SK-N-SH (cell line): ENCODE measurements at regions not wholly inside any gene's neighbourhood (a gene's known extent, or its start where the extent isn't known, plus 50 kb on each side); places are given as distances from the start of the nearest gene placed in this dataset.
A peak's percentile ranks its signal among the peaks of the same experiment; 100 is the strongest.

Source experiments
- CTCF ChIA-PET: fragments of 300-600, 350-600 bp; formaldehyde crosslinking; extraction: SDS; loops from one replicate; lab custom pipeline; 2021; lab: Yijun Ruan, JAX
- POLR2A ChIA-PET: fragments of 350-600 bp; sonication (Branson Sonifier 250); formaldehyde crosslinking; extraction: SDS; loops from one replicate; lab custom pipeline; 2020; ENCODE audit warnings: antibody characterized with exemption, inconsistent platforms; lab: Yijun Ruan, JAX
- DNase-seq: peaks from one replicate; pipeline ENCODE4 v3.0.0; 2012
- H2AFZ ChIP-seq: fragments of 200-600 bp; sonication (generic); 2 replicates; pipeline ENCODE4 v1.8.1; 2016; ENCODE audit warnings: antibody characterized with exemption, mild to moderate bottlenecking, low read depth
- H3F3A ChIP-seq: fragments of 200-600 bp; sonication (generic); replicated peaks from 2 replicates; pipeline ENCODE3; 2016; ENCODE audit warnings: antibody characterized with exemption, mild to moderate bottlenecking; ENCODE audit not compliant: insufficient read depth
- H3K27ac ChIP-seq, 2 experiments: fragments of 200-500 bp in 1 of 2; fragments of 200-600 bp in 1 of 2; sonication (Bioruptor generic) in 1 of 2; sonication (generic), shearing (Covaris generic) in 1 of 2; 2 replicates each; pipeline versions ENCODE4 v1.5.1 to v1.6.1; 2014 to 2016; ENCODE audit warnings: low read depth in 2 of 2, inconsistent platforms in 1 of 2, low read length in 1 of 2, mild to moderate bottlenecking in 1 of 2, mixed read lengths in 1 of 2
- H3K27me3 ChIP-seq: fragments of 200-600 bp; sonication (generic), shearing (Covaris generic); 2 replicates; pipeline ENCODE4 v1.6.1; 2016; ENCODE audit warnings: mixed run types; ENCODE audit not compliant: insufficient read depth
- H3K36me3 ChIP-seq, 2 experiments: fragments of 200-500 bp in 1 of 2; fragments of 200-600 bp in 1 of 2; sonication (Bioruptor generic) in 1 of 2; sonication (generic) in 1 of 2; replicated peaks in 1 of 2; 2 replicates each; pipeline versions ENCODE3 to v1.5.1; 2014 to 2016; ENCODE audit warnings: low read length in 1 of 2, mild to moderate bottlenecking in 1 of 2; ENCODE audit not compliant: insufficient read depth in 2 of 2, control insufficient read depth in 1 of 2
- H3K4me1 ChIP-seq, 2 experiments: fragments of 200-500 bp in 1 of 2; fragments of 200-600 bp in 1 of 2; sonication (Bioruptor generic) in 1 of 2; sonication (generic), shearing (Covaris generic) in 1 of 2; 2 replicates each; pipeline versions ENCODE4 v1.5.1 to v1.6.1; 2014 to 2016; ENCODE audit warnings: low read depth in 1 of 2, low read length in 1 of 2, mixed run types in 1 of 2; ENCODE audit not compliant: insufficient read depth in 2 of 2, control insufficient read depth in 1 of 2
- H3K4me2 ChIP-seq: fragments of 200-600 bp; sonication (generic), shearing (Covaris generic); 2 replicates; pipeline ENCODE4 v1.6.1; 2017; ENCODE audit warnings: mixed run types
- H3K4me3 ChIP-seq, 2 experiments: fragments of 200-500 bp in 1 of 2; fragments of 200-600 bp in 1 of 2; sonication (Bioruptor generic) in 1 of 2; sonication (generic), shearing (Covaris generic) in 1 of 2; 2 replicates each; pipeline versions ENCODE4 v1.5.1 to v1.8.1; 2014 to 2016; ENCODE audit warnings: low read depth in 2 of 2, inconsistent platforms in 1 of 2, low read length in 1 of 2, mild to moderate bottlenecking in 1 of 2, mixed read lengths in 1 of 2, moderate library complexity in 1 of 2
- H3K79me2 ChIP-seq: fragments of 200-600 bp; sonication (generic); 2 replicates; pipeline ENCODE4 v1.8.1; 2017; ENCODE audit warnings: mild to moderate bottlenecking; ENCODE audit not compliant: insufficient read depth
- H3K9ac ChIP-seq: fragments of 200-600 bp; sonication (generic); 2 replicates; pipeline ENCODE4 v1.6.1; 2017; ENCODE audit warnings: mixed run types
- H3K9me2 ChIP-seq: fragments of 200-600 bp; sonication (generic); 2 replicates; pipeline ENCODE4 v1.6.1; 2017; ENCODE audit warnings: mixed run types
- H3K9me3 ChIP-seq: fragments of 200-600 bp; sonication (generic); 2 replicates; pipeline ENCODE4 v1.6.1; 2017; ENCODE audit warnings: mixed run types, mild to moderate bottlenecking, moderate library complexity
- H4K20me1 ChIP-seq: fragments of 200-600 bp; sonication (generic); 2 replicates; pipeline ENCODE4 v1.6.1; 2017; ENCODE audit warnings: mild to moderate bottlenecking, mixed run types; ENCODE audit not compliant: insufficient read depth
- CHD2 ChIP-seq: fragments of 150-350 bp; IDR thresholded peaks from 2 replicates; pipeline ENCODE4 v1.6.1; 2018; ENCODE audit warnings: low read length; ENCODE audit not compliant: partially characterized antibody
- EP300 ChIP-seq, 2 experiments: IDR thresholded peaks; 2 replicates each; pipeline versions ENCODE4 v1.4.0 to v1.6.1; 2012; ENCODE audit warnings: borderline replicate concordance in 1 of 2, low read depth in 1 of 2, low read length in 1 of 2
- EZH2phosphoT487 ChIP-seq: fragments of 200-600 bp; sonication (generic); IDR thresholded peaks from 2 replicates; pipeline ENCODE4 v1.6.1; 2017; ENCODE audit warnings: low read depth, mixed run types, mild to moderate bottlenecking, antibody characterized with exemption, moderate library complexity, borderline replicate concordance
- JUND ChIP-seq: IDR thresholded peaks from 2 replicates; pipeline ENCODE4 v1.4.0; 2012
- NFIC ChIP-seq: IDR thresholded peaks from 2 replicates; pipeline ENCODE4 v1.4.0; 2012; ENCODE audit warnings: borderline replicate concordance
- NRF1 ChIP-seq: IDR thresholded peaks from 2 replicates; pipeline ENCODE4 v1.6.1; 2012; ENCODE audit warnings: low read depth, mild to moderate bottlenecking, low read length
- RAD21 ChIP-seq: IDR thresholded peaks from 2 replicates; pipeline ENCODE4 v1.6.1; 2012; ENCODE audit warnings: mild to moderate bottlenecking, low read length
- RFX5 ChIP-seq: IDR thresholded peaks from 2 replicates; pipeline ENCODE4 v1.6.1; 2012; ENCODE audit warnings: mild to moderate bottlenecking, improper control_type of control experiment, low read length
- RXRA ChIP-seq: IDR thresholded peaks from 2 replicates; pipeline ENCODE4 v1.4.0; 2012; ENCODE audit warnings: low read depth, mild to moderate bottlenecking, borderline replicate concordance
- TAF1 ChIP-seq: IDR thresholded peaks from 2 replicates; pipeline ENCODE4 v1.6.1; 2012; ENCODE audit warnings: low read depth, mild to moderate bottlenecking, low read length, moderate library complexity, borderline replicate concordance
- TCF12 ChIP-seq: IDR thresholded peaks from 2 replicates; pipeline ENCODE4 v1.4.0; 2012
- TEAD4 ChIP-seq: IDR thresholded peaks from 2 replicates; pipeline ENCODE4 v1.4.0; 2012; ENCODE audit warnings: mild to moderate bottlenecking, borderline replicate concordance; ENCODE audit not compliant: insufficient read depth
- WGBS: methylation state at CpG from one replicate; pipeline ENCODE4 v1.1.6; 2017; ENCODE audit warnings: low lambda C conversion rate; 5-methylcytosine and 5-hydroxymethylcytosine counted together
- TF ChIP-seq, protein P1 (sequence below): fragments of 150-350 bp; IDR thresholded peaks from 2 replicates; pipeline ENCODE4 v1.6.1; 2016; ENCODE audit warnings: mild to moderate bottlenecking, low read depth, low read length
- TF ChIP-seq, protein P2 (sequence below): IDR thresholded peaks from 2 replicates; pipeline ENCODE4; 2012
- TF ChIP-seq, protein P3 (sequence below): IDR thresholded peaks from 2 replicates; pipeline ENCODE4 v1.4.0; 2012; ENCODE audit warnings: low read depth
- TF ChIP-seq, protein P4 (sequence below): IDR thresholded peaks from 2 replicates; pipeline ENCODE4 v1.4.0; 2012; ENCODE audit warnings: low read depth, borderline replicate concordance
- TF ChIP-seq, protein P5 (sequence below): IDR thresholded peaks from 2 replicates; pipeline ENCODE4 v1.6.1; 2012; ENCODE audit warnings: mild to moderate bottlenecking, low read depth, low read length, moderate library complexity

DNA sequence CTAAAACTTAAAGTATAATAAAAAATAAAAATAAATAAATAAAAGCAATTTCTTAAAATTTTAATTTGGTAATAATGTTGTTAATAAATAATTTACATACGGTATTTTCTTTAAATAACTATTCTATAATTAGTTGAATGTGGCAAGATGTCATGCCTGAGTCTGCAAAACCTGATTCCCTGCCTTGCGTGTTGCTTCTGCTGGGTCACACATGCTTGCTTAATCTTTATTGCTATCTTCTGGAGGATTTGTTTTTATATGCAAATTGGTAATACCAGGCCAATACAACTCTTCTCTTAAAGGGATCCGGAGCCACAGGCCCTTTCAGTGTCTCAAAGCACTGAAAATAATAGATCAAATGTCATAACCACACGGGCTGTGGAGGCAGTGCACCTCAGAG, 59.4 kb upstream of the ABCB5 start (continued):
- no peak for TF ChIP-seq TEAD4
- TF ChIP-seq, protein P1, sequence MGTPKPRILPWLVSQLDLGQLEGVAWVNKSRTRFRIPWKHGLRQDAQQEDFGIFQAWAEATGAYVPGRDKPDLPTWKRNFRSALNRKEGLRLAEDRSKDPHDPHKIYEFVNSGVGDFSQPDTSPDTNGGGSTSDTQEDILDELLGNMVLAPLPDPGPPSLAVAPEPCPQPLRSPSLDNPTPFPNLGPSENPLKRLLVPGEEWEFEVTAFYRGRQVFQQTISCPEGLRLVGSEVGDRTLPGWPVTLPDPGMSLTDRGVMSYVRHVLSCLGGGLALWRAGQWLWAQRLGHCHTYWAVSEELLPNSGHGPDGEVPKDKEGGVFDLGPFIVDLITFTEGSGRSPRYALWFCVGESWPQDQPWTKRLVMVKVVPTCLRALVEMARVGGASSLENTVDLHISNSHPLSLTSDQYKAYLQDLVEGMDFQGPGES, result no peak
- TF ChIP-seq TAF1, result no peak
- no peak for TF ChIP-seq RXRA
- no peak for TF ChIP-seq RFX5
- TF ChIP-seq, all 33 proteins: peak for 0

DNA sequence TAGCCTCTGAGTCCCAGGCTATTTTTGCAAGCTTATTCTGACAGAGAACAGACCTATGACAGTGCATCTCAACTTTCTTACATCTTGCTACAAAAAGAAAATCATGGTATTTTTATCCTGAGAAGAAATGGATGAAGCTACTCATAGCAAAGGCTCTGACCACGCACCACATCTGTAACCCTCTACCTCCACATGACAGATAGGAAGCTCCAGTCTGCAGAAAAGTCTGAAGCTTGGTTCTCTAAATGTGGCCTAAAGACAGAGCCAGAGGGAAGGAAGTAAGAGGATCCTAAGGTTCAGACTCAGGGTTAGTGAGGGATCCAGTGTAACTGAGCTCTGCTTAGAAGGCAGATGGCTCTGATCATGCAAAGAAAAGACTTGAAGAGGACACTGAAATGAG, 58.4 kb upstream of the ABCB5 start:
- POLR2A ChIA-PET, result no interaction called here
- H3K27me3 ChIP-seq, result no peaks in the 10 kb centered on the region
- no peak overlapping the region for H2AFZ ChIP-seq

DNA sequence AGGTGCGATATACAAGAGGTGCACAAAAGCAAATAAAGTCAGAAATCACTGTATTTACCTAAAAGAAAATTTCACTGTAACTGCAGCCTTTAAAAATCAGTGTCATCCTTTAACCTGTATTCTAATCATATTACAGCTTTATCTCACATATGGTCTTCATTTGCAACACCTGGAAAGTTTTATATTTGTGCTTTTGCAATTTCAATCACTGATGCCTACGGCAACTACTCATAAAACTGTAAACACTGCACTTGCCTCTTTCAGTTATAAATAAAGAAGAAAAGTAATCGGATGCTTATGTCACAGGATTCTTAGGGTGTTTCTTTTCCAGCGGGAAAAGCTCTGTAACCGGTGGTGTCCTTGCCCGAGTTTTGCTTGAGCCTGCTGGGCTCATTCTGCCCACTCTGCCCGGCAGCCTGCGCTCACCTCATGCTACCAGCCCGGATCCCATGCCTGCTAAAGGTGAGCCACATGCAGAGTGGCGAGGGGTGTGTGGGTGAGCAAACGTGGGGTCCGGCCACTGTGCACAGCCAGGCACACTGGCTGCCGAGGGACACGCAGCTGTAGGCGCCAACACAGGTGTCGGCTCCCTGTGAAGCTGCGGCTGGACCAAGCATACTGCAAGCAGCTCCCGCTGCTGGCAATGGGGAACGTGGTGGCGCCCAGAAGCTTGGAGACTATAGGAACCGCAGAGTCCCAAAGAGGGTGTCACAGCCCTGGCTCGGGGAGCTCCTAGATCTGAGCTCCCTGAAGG, 56.3 kb upstream of the ABCB5 start:
- no peaks in the 10 kb centered on the region for H3K79me2 ChIP-seq
- no peak overlapping the region for H2AFZ ChIP-seq
- H3K27me3 ChIP-seq, result no peaks in the 10 kb centered on the region
- peak; percentile 44 for DNase-seq
- POLR2A ChIA-PET, result interaction anchor here (1.0 kb wide), 2 partner anchors 17 to 229 kb away, joined by 5 read pairs; partner anchors contain the start of gene ITGB8
- H3K9me2 ChIP-seq, result no peaks in the 10 kb centered on the region
- no peaks in the 10 kb centered on the region for H3F3A ChIP-seq
- H3K9me3 ChIP-seq, result no peaks in the 10 kb centered on the region
- H3K9ac ChIP-seq, result no peak overlapping the region
- H4K20me1 ChIP-seq, result no peaks in the 10 kb centered on the region
- 50% methylated on average over 22 of the region's 22 CpGs for WGBS
- H3K4me1 ChIP-seq, result peaks cover 0 to 14% of the 10 kb centered on the region in 2 experiments; a peak in 2 of 4 replicates
- H3K4me3 ChIP-seq, result no peak overlapping the region
- H3K36me3 ChIP-seq, result no peaks in the 10 kb centered on the region
- CTCF ChIA-PET, result interaction anchor here (1.2 to 3.5 kb wide), 7 partner anchors 10 to 228 kb away, joined by 3 to 14 read pairs (median 4); partner anchors contain the start of gene ITGB8
- no peak overlapping the region for H3K4me2 ChIP-seq
- peak overlapping the region in 1 of 2 experiments; percentile 58; a peak in 1 of 4 replicates for H3K27ac ChIP-seq
- TF ChIP-seq TEAD4, result no peak
- no peak for TF ChIP-seq TCF12
- TF ChIP-seq EZH2phosphoT487, result no peak
- TF ChIP-seq, protein P2, sequence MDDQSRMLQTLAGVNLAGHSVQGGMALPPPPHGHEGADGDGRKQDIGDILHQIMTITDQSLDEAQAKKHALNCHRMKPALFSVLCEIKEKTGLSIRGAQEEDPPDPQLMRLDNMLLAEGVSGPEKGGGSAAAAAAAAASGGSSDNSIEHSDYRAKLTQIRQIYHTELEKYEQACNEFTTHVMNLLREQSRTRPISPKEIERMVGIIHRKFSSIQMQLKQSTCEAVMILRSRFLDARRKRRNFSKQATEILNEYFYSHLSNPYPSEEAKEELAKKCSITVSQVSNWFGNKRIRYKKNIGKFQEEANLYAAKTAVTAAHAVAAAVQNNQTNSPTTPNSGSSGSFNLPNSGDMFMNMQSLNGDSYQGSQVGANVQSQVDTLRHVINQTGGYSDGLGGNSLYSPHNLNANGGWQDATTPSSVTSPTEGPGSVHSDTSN, result no peak
- no peak for TF ChIP-seq TAF1
- TF ChIP-seq EP300 (IDR thresholded peaks at IDR 0.05; ENCODE audit: borderline replicate concordance in 1 of 2, low read depth in 1 of 2, low read length in 1 of 2), result peak in 1 of 2 experiments; percentile 83; a peak in 1 of 4 replicates
- TF ChIP-seq, protein P3, sequence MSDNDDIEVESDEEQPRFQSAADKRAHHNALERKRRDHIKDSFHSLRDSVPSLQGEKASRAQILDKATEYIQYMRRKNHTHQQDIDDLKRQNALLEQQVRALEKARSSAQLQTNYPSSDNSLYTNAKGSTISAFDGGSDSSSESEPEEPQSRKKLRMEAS, result no peak
- no peak for TF ChIP-seq NRF1
- TF ChIP-seq, protein P4, sequence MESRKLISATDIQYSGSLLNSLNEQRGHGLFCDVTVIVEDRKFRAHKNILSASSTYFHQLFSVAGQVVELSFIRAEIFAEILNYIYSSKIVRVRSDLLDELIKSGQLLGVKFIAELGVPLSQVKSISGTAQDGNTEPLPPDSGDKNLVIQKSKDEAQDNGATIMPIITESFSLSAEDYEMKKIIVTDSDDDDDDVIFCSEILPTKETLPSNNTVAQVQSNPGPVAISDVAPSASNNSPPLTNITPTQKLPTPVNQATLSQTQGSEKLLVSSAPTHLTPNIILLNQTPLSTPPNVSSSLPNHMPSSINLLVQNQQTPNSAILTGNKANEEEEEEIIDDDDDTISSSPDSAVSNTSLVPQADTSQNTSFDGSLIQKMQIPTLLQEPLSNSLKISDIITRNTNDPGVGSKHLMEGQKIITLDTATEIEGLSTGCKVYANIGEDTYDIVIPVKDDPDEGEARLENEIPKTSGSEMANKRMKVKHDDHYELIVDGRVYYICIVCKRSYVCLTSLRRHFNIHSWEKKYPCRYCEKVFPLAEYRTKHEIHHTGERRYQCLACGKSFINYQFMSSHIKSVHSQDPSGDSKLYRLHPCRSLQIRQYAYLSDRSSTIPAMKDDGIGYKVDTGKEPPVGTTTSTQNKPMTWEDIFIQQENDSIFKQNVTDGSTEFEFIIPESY, result no peak
- TF ChIP-seq, protein P5, sequence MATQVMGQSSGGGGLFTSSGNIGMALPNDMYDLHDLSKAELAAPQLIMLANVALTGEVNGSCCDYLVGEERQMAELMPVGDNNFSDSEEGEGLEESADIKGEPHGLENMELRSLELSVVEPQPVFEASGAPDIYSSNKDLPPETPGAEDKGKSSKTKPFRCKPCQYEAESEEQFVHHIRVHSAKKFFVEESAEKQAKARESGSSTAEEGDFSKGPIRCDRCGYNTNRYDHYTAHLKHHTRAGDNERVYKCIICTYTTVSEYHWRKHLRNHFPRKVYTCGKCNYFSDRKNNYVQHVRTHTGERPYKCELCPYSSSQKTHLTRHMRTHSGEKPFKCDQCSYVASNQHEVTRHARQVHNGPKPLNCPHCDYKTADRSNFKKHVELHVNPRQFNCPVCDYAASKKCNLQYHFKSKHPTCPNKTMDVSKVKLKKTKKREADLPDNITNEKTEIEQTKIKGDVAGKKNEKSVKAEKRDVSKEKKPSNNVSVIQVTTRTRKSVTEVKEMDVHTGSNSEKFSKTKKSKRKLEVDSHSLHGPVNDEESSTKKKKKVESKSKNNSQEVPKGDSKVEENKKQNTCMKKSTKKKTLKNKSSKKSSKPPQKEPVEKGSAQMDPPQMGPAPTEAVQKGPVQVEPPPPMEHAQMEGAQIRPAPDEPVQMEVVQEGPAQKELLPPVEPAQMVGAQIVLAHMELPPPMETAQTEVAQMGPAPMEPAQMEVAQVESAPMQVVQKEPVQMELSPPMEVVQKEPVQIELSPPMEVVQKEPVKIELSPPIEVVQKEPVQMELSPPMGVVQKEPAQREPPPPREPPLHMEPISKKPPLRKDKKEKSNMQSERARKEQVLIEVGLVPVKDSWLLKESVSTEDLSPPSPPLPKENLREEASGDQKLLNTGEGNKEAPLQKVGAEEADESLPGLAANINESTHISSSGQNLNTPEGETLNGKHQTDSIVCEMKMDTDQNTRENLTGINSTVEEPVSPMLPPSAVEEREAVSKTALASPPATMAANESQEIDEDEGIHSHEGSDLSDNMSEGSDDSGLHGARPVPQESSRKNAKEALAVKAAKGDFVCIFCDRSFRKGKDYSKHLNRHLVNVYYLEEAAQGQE, result no peak
- TF ChIP-seq JUND, result no peak

More for the DNA sequence above, 58.4 kb upstream of the ABCB5 start:
- CTCF ChIA-PET, result interaction anchor here (1.0 to 3.5 kb wide), 5 partner anchors 10 to 226 kb away, joined by 3 to 14 read pairs (median 6); partner anchors contain the start of gene ITGB8
- TF ChIP-seq CHD2 (no peak), RAD21 (no peak), NFIC (no peak)
- Histone ChIP-seq H3K4me3 (no peak overlapping the region), H3K9me3 (no peaks in the 10 kb centered on the region), H3K4me1 (peaks cover 0 to 14% of the 10 kb centered on the region in 2 experiments; a peak in 2 of 4 replicates), H3K9me2 (no peaks in the 10 kb centered on the region), H3K27ac (no peak overlapping the region), H3K9ac (no peak overlapping the region), H3F3A (no peaks in the 10 kb centered on the region), H3K36me3 (no peaks in the 10 kb centered on the region), H3K79me2 (no peaks in the 10 kb centered on the region), H3K4me2 (no peak overlapping the region), H4K20me1 (no peaks in the 10 kb centered on the region)
- WGBS, result 39% methylated on average over 1 of the region's 1 CpG
- DNase-seq, result no peak
